ENCODE measurements at regions not wholly inside any gene's neighbourhood (a gene's known extent, or its start where the extent isn't known, plus 50 kb on each side); places are given as distances from the start of the nearest gene placed in this dataset.

- Histone ChIP-seq H3K79me2 (ENCODE audit: control insufficient read depth, low read length) (no peaks in the 10 kb centered on the region), H3K27me3 (ENCODE audit: control insufficient read depth, low read length) (no peaks in the 10 kb centered on the region), H3K9me3 (ENCODE audit: control insufficient read depth, insufficient read depth, low read length) (peaks cover under 1% of the 10 kb centered on the region; the same call in 1 of the 2 replicates), H3K4me1 (ENCODE audit: control insufficient read depth, low read length) (no peaks in the 10 kb centered on the region), H3K36me3 (ENCODE audit: control insufficient read depth, low read length) (no peaks in the 10 kb centered on the region), H3K4me3 (ENCODE audit: low read length) (no peak overlapping the region), H3F3A (ENCODE audit: control insufficient read depth, insufficient read depth) (no peaks in the 10 kb centered on the region), H3K27ac (ENCODE audit: low read depth, low read length) (no peak overlapping the region), H3K4me2 (ENCODE audit: low read length) (no peak overlapping the region), H4K20me1 (ENCODE audit: control insufficient read depth, insufficient read depth, low read depth, low read length) (no peaks in the 10 kb centered on the region), H3K9me2 (replicated peaks; ENCODE audit: control insufficient read depth, low read length) (no peaks in the 10 kb centered on the region)
- TF ChIP-seq EZH2phosphoT487 (IDR thresholded peaks at IDR 0.05; ENCODE audit: borderline replicate concordance, low read length): no peak
- TF ChIP-seq CTCF (IDR thresholded peaks at IDR 0.05; ENCODE audit: low read depth, low read length, poor library complexity, severe bottlenecking): no peak
Measured at GRCh38 chr5:2614571-2614970, 136.9 kb downstream of the IRX2 start.

GRCh38 chr5:2611659-2612058 is 139.8 kb downstream of the IRX2 start:
- Histone ChIP-seq H3K4me1 (ENCODE audit: control insufficient read depth, low read length) (no peaks in the 10 kb centered on the region), H3K4me2 (ENCODE audit: low read length) (no peak overlapping the region), H3K9me2 (replicated peaks; ENCODE audit: control insufficient read depth, low read length) (no peaks in the 10 kb centered on the region), H3F3A (ENCODE audit: control insufficient read depth, insufficient read depth) (no peaks in the 10 kb centered on the region), H3K4me3 (ENCODE audit: low read length) (no peak overlapping the region), H3K9me3 (ENCODE audit: control insufficient read depth, insufficient read depth, low read length) (peaks cover 6% of the 10 kb centered on the region; the same call in 1 of the 2 replicates), H3K79me2 (ENCODE audit: control insufficient read depth, low read length) (no peaks in the 10 kb centered on the region), H3K27ac (ENCODE audit: low read depth, low read length) (no peak overlapping the region), H4K20me1 (ENCODE audit: control insufficient read depth, insufficient read depth, low read depth, low read length) (no peaks in the 10 kb centered on the region), H3K27me3 (ENCODE audit: control insufficient read depth, low read length) (no peaks in the 10 kb centered on the region), H3K36me3 (ENCODE audit: control insufficient read depth, low read length) (no peaks in the 10 kb centered on the region)
- TF ChIP-seq CTCF (IDR thresholded peaks at IDR 0.05; ENCODE audit: low read depth, low read length, poor library complexity, severe bottlenecking) (no peak), EZH2phosphoT487 (IDR thresholded peaks at IDR 0.05; ENCODE audit: borderline replicate concordance, low read length) (no peak)

- no peaks in the 10 kb centered on the region for H3K79me2 ChIP-seq (ENCODE audit: control insufficient read depth, low read length)
- no peak for TF ChIP-seq CTCF (IDR thresholded peaks at IDR 0.05; ENCODE audit: low read depth, low read length, poor library complexity, severe bottlenecking)
- TF ChIP-seq EZH2phosphoT487 (IDR thresholded peaks at IDR 0.05; ENCODE audit: borderline replicate concordance, low read length): no peak
- no peak overlapping the region for H3K4me2 ChIP-seq (ENCODE audit: low read length)
- H3K27me3 ChIP-seq (ENCODE audit: control insufficient read depth, low read length): no peaks in the 10 kb centered on the region
- no peaks in the 10 kb centered on the region for H3K36me3 ChIP-seq (ENCODE audit: control insufficient read depth, low read length)
- no peaks in the 10 kb centered on the region for H3K9me2 ChIP-seq (replicated peaks; ENCODE audit: control insufficient read depth, low read length)
- H4K20me1 ChIP-seq (ENCODE audit: control insufficient read depth, insufficient read depth, low read depth, low read length): no peaks in the 10 kb centered on the region
- H3F3A ChIP-seq (ENCODE audit: control insufficient read depth, insufficient read depth): no peaks in the 10 kb centered on the region
- no peak overlapping the region for H3K4me3 ChIP-seq (ENCODE audit: low read length)
- H3K9me3 ChIP-seq (ENCODE audit: control insufficient read depth, insufficient read depth, low read length): peaks cover 6% of the 10 kb centered on the region; the same call in 1 of the 2 replicates
- H3K4me1 ChIP-seq (ENCODE audit: control insufficient read depth, low read length): no peaks in the 10 kb centered on the region
- no peak overlapping the region for H3K27ac ChIP-seq (ENCODE audit: low read depth, low read length)
Measured at GRCh38 chr5:2610986-2611385, 140.5 kb downstream of the IRX2 start.

Measured in DOHH2 (cell line).